ENCODE measurements at regions not wholly inside any gene's neighbourhood (a gene's known extent, or its start where the extent isn't known, plus 50 kb on each side); places are given as distances from the start of the nearest gene placed in this dataset.

DNA sequence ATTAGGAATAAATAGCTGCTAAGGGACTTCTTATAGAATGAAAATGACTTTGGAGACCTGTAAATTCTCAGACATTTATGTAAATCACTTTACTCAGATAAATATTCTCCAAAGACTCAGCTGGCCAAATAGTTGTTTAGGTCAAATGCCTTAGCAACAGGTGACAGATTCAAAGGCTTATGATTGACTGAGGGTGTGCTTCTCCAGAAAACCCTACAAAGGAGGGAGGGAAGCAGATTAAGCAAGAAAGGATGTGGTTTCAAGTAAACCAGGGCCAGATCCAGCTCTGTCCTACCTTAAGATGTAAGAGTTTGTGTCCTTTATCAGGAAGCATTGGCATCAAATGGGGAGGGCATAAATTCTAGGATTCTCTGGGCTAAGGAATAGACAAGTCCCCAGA lies 433.0 kb downstream of the TLE1 start (continued):
- TF ChIP-seq SREBF2 (CRISPR knock-in tag; IDR thresholded peaks at IDR 0.05) (no peak), E4F1 (CRISPR knock-in tag; IDR thresholded peaks at IDR 0.05; ENCODE audit: borderline replicate concordance) (no peak), GABPB1 (CRISPR knock-in tag; IDR thresholded peaks at IDR 0.05) (no peak)

DNA sequence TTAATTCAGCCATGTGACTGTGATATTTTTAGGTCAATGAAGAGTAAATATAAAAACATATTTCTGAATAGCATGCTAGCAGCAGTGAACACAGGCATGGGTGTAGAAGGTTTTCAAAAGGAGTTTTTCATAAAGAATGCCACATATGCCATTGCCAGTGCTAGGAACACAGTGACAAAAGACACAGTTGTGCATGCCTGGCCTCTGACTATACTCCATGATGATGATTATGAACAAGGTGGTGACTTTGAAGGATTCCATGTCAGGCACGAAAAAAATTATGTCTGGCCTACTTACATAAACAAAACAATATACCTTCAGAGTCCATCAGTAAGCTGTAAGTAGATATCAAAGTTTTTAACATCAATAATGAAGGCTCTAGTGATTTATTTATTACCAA lies 438.7 kb downstream of the TLE1 start:
- ChIA-PET CTCF (ENCODE audit: low intra/inter-chr PET ratio) (no interaction called here), POLR2A (no interaction called here)
- no peak for TF ChIP-seq SRSF1 (IDR thresholded peaks at IDR 0.05; ENCODE audit: low read depth, low read length)
- TF ChIP-seq XRCC3 (IDR thresholded peaks at IDR 0.05) = no peak
- TF ChIP-seq SREBF2 (CRISPR knock-in tag; IDR thresholded peaks at IDR 0.05) = no peak
- TF ChIP-seq LARP7 (IDR thresholded peaks at IDR 0.05) = no peak
- no peak for DNase-seq (ENCODE audit: extremely low read depth in 1 of 4, low spot score in 3 of 4)
- Histone ChIP-seq H3K27ac (ENCODE audit: extremely low read depth, low read depth, low read length) (no peak overlapping the region), H4K20me1 (replicated peaks; ENCODE audit: control insufficient read depth, insufficient read depth, low read length) (no peaks in the 10 kb centered on the region), H3K36me3 (ENCODE audit: control insufficient read depth, insufficient read depth, low read length) (no peaks in the 10 kb centered on the region), H3K4me3 (no peak overlapping the region), H3K9me1 (ENCODE audit: control insufficient read depth, insufficient read depth, low read length) (no peaks in the 10 kb centered on the region), H3K79me2 (ENCODE audit: control insufficient read depth, insufficient read depth, low read length) (no peaks in the 10 kb centered on the region), H3K4me2 (ENCODE audit: insufficient read depth, low read length) (no peak overlapping the region), H3K4me1 (replicated peaks in 1 of 2; ENCODE audit: control insufficient read depth in 2 of 2, insufficient read depth in 2 of 2, low read length in 2 of 2) (no peaks in the 10 kb centered on the region), H3K9me3 (replicated peaks; ENCODE audit: control insufficient read depth, insufficient read depth, low read depth, low read length) (no peaks in the 10 kb centered on the region), H3K9ac (ENCODE audit: insufficient read depth in 1 of 2, low read depth in 2 of 2, low read length in 2 of 2) (no peak overlapping the region), H3K27me3 (ENCODE audit: control insufficient read depth in 2 of 2, insufficient read depth in 2 of 2, low read length in 2 of 2) (no peaks in the 10 kb centered on the region), H2AFZ (ENCODE audit: low read depth, low read length) (no peak overlapping the region)
- intact Hi-C loops (cut with micrococcal nuclease) = no loop called here
- 0% methylated on average over 1 of the region's 1 CpG for WGBS (ENCODE audit: insufficient coverage, low coverage, missing lambda C conversion rate)
- no TSS peak for BruUV-seq (replicated peaks)
- no peak for FAIRE-seq
- in situ Hi-C loops (cut with MboI) = no loop called here
- no peak for ATAC-seq
